Body of pancreas (tissue), 4 donors: ENCODE measurements at regions not wholly inside any gene's neighbourhood (a gene's known extent, or its start where the extent isn't known, plus 50 kb on each side); places are given as distances from the start of the nearest gene placed in this dataset.

ENCODE experiments used
- CTCF ChIP-seq, 7 experiments: fragments of 450-650 bp in 4 of 7; fragments of 200-600 bp in 3 of 7; sonication (generic) in 3 of 7; IDR thresholded peaks; one replicate each; pipeline ENCODE4 v1.5.1; 2016 to 2019; ENCODE audit warnings: antibody characterized with exemption in 7 of 7
- POLR2A ChIP-seq, 3 donors: fragments of 450-650 bp; IDR thresholded peaks; one replicate each; pipeline ENCODE4 v1.6.1; 2016; ENCODE audit warnings: antibody characterized with exemption in 3 of 3, mild to moderate bottlenecking in 2 of 3

GRCh38 chr5:136584474-136584873 is 219.1 kb upstream of the TRPC7 start:
- no peak for TF ChIP-seq CTCF (IDR thresholded peaks at IDR 0.05)
- no peak for TF ChIP-seq POLR2A (IDR thresholded peaks at IDR 0.05)
